Activated CD8-positive, alpha-beta T cell treated with anti-CD3 and anti-CD28 coated beads for 36 hours (primary cell): ENCODE measurements at regions not wholly inside any gene's neighbourhood (a gene's known extent, or its start where the extent isn't known, plus 50 kb on each side); places are given as distances from the start of the nearest gene placed in this dataset.

ENCODE experiments used
- ATAC-seq: fragments of 200-7000 bp; cut with Tn5 transposase; one replicate; pipeline ENCODE4 v1.10.0; 2021; ENCODE audit warnings: mild to moderate bottlenecking, moderate library complexity
- CTCF ChIA-PET: fragments of 350-600 bp; sonication (Branson Sonifier 250); formaldehyde crosslinking; loops from one replicate; lab custom pipeline; 2021; ENCODE audit warnings: antibody characterized with exemption; lab: Charles Lee
- POLR2A ChIA-PET: fragments of 350-600 bp; sonication (Branson Sonifier 250); formaldehyde crosslinking; loops from one replicate; lab custom pipeline; 2021; ENCODE audit warnings: antibody characterized with exemption; lab: Charles Lee
- DNase-seq: peaks from one replicate; pipeline ENCODE4 v3.0.0-alpha.2; 2020
- H3K27ac Mint-ChIP-seq: one replicate; pipeline ENCODE4 v1.8.0; 2021; ENCODE audit warnings: mild to moderate bottlenecking, mixed read lengths
- H3K27me3 Mint-ChIP-seq: one replicate; pipeline ENCODE4 v1.8.0; 2021; ENCODE audit warnings: mixed read lengths
- H3K36me3 Mint-ChIP-seq: one replicate; pipeline ENCODE4 v1.8.0; 2021; ENCODE audit warnings: low read depth, mixed read lengths
- H3K4me1 Mint-ChIP-seq: one replicate; pipeline ENCODE4 v1.8.0; 2021; ENCODE audit warnings: low read depth, mixed read lengths
- H3K4me3 Mint-ChIP-seq: one replicate; pipeline ENCODE4 v1.8.0; 2021; ENCODE audit warnings: mild to moderate bottlenecking, moderate library complexity, mixed read lengths
- H3K9me3 Mint-ChIP-seq: one replicate; pipeline ENCODE4 v1.8.0; 2021; ENCODE audit warnings: mixed read lengths
- intact Hi-C: fragments of 100-400 bp; cut with micrococcal nuclease; formaldehyde crosslinking; loops from one replicate; pipeline ENCODE4 v1.10.0; 2022
- TF ChIP-seq, protein P1 (sequence below): fragments of 200-600 bp; IDR thresholded peaks from one replicate; pipeline ENCODE4 v1.8.0; 2022; ENCODE audit warnings: antibody characterized with exemption, mild to moderate bottlenecking

DNA sequence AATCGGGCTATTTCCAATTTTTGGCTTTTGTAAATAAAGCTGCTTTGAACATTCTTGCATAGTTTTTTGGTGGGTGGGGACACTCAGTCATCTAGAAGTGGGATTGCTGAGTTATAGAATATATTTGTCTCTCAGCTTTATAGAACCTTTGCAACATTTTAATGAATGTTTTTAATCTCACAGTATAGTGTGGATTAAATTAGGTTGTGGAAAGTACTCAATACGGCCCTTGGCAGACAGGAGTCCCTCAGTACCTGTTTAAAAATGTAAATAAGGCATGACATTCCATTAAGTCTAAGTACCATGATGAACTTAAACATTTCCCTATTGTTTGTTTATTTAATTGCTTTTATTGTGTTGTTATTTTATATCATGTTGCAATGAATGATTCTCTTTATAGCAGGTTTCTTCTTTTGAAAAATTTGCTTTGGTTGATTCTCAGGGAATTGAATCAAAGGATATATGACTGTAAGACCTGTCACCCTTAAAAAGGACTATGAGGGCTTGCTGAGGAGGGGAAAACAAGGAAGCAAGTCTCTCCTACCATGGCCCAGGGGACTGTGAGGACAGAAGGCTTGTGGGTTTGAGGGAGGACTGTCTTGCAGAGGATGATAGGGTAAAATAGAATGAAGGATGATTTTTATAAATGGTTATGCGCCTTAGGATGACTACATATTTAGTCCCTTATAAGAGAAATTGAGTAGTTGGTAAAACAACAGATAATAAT is 165.1 kb downstream of the RPIA start:
- ATAC-seq, result no peak
- Mint-ChIP-seq H3K36me3 (no peaks in the 10 kb centered on the region), H3K9me3 (no peaks in the 10 kb centered on the region), H3K4me3 (no peak overlapping the region), H3K4me1 (no peaks in the 10 kb centered on the region), H3K27me3 (peaks cover 7% of the 10 kb centered on the region), H3K27ac (no peak overlapping the region)
- TF ChIP-seq, protein P1, sequence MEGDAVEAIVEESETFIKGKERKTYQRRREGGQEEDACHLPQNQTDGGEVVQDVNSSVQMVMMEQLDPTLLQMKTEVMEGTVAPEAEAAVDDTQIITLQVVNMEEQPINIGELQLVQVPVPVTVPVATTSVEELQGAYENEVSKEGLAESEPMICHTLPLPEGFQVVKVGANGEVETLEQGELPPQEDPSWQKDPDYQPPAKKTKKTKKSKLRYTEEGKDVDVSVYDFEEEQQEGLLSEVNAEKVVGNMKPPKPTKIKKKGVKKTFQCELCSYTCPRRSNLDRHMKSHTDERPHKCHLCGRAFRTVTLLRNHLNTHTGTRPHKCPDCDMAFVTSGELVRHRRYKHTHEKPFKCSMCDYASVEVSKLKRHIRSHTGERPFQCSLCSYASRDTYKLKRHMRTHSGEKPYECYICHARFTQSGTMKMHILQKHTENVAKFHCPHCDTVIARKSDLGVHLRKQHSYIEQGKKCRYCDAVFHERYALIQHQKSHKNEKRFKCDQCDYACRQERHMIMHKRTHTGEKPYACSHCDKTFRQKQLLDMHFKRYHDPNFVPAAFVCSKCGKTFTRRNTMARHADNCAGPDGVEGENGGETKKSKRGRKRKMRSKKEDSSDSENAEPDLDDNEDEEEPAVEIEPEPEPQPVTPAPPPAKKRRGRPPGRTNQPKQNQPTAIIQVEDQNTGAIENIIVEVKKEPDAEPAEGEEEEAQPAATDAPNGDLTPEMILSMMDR, result no peak
- intact Hi-C loops, result no loop called here
- POLR2A ChIA-PET, result no interaction called here
- CTCF ChIA-PET, result interaction anchor here (0.6 to 1.8 kb wide), 2 partner anchors 24 kb away, joined by 3 to 4 read pairs; no protein-coding TSS in a partner anchor
- no peak for DNase-seq

DNA sequence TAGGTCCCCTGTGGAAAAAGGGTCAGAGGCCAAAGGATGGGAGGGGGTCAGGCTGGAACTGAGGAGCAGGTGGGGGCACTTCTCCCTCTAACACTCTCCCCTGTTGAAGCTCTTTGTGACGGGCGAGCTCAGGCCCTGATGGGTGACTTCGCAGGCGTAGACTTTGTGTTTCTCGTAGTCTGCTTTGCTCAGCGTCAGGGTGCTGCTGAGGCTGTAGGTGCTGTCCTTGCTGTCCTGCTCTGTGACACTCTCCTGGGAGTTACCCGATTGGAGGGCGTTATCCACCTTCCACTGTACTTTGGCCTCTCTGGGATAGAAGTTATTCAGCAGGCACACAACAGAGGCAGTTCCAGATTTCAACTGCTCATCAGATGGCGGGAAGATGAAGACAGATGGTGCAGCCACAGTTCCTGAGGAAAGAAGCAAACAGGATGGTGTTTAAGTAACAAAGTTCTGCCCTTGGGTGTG is 165.8 kb downstream of the RPIA start:
- Mint-ChIP-seq H3K36me3 (no peaks in the 10 kb centered on the region), H3K27me3 (peaks cover 8% of the 10 kb centered on the region), H3K4me3 (no peak overlapping the region), H3K9me3 (no peaks in the 10 kb centered on the region), H3K27ac (no peak overlapping the region), H3K4me1 (no peaks in the 10 kb centered on the region)
- TF ChIP-seq, protein P1, result no peak
- POLR2A ChIA-PET, result no interaction called here
- ATAC-seq, result no peak
- intact Hi-C loops, result no loop called here
- CTCF ChIA-PET, result interaction anchor here (1.8 to 5.5 kb wide), 3 partner anchors 23 to 25 kb away, joined by 4 to 30 read pairs (median 13); no protein-coding TSS in a partner anchor
- no peak for DNase-seq

DNA sequence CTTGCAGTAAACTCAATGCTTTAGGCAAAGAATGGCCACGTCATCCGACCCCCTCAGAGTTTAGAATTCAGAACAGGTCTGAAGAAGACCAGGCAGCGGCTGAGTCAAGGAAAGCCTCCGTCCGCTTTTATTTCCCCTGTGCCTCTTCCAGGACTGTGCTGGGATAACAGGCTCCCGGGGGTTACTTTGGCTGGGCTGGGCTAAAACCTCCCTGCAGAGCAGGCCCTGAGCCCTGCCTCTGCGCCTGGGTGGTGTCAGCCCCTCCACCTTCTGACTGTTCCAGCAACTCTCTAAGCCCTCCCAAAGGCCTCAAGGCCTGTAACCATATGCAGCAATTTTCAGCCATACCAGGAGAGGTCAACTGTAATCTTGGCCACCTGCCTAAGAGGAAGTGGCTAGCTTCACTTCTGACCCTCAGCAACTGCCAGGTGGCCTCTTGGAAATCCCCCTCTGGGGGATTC is 166.5 kb downstream of the RPIA start:
- ATAC-seq (no peak), DNase-seq (no peak)
- intact Hi-C loops, result no loop called here
- no peak overlapping the region for H3K4me3 Mint-ChIP-seq
- POLR2A ChIA-PET, result no interaction called here
- H3K36me3 Mint-ChIP-seq, result no peaks in the 10 kb centered on the region
- H3K27me3 Mint-ChIP-seq, result peaks cover 8% of the 10 kb centered on the region
- no peak overlapping the region for H3K27ac Mint-ChIP-seq
- H3K4me1 Mint-ChIP-seq, result no peaks in the 10 kb centered on the region
- TF ChIP-seq, protein P1, result no peak
- CTCF ChIA-PET, result interaction anchor here (0.7 to 5.5 kb wide), 4 partner anchors 11 to 72 kb away, joined by 3 to 30 read pairs (median 8); no protein-coding TSS in a partner anchor
- H3K9me3 Mint-ChIP-seq, result no peaks in the 10 kb centered on the region

DNA sequence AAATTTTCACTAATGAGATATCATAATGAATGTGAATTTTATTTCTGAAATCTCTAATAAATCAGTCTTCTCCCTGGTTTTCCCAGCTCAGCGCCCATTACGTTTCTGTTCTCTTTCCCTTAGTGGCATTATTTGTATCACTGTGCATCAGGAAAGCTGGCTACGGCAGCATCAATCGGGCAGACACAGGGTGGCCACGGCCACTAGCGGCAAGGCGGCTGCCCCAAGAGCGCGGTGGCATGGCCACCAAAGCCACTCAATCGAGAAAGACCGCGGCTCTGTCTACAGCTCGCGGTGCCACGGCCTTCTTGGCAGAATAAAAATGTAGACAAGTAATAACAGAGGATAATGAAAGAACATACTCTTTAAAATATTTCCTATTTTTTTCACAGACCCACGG is 168.0 kb downstream of the RPIA start:
- TF ChIP-seq, protein P1, result no peak
- peaks cover 8% of the 10 kb centered on the region for H3K27me3 Mint-ChIP-seq
- H3K27ac Mint-ChIP-seq, result no peak overlapping the region
- H3K4me1 Mint-ChIP-seq, result no peaks in the 10 kb centered on the region
- ChIA-PET POLR2A (interaction anchor here (0.6 to 1.2 kb wide), 2 partner anchors 24 to 319 kb away, joined by 3 read pairs; no protein-coding TSS in a partner anchor), CTCF (interaction anchor here (0.7 to 5.5 kb wide), 4 partner anchors 13 to 27 kb away, joined by 3 to 30 read pairs (median 8); no protein-coding TSS in a partner anchor)
- intact Hi-C loops, result no loop called here
- H3K4me3 Mint-ChIP-seq, result no peak overlapping the region
- no peak for DNase-seq
- ATAC-seq, result no peak
- no peaks in the 10 kb centered on the region for H3K9me3 Mint-ChIP-seq
- H3K36me3 Mint-ChIP-seq, result no peaks in the 10 kb centered on the region
